NCI-H1436 (cell line): ENCODE measurements at regions not wholly inside any gene's neighbourhood (a gene's known extent, or its start where the extent isn't known, plus 50 kb on each side); places are given as distances from the start of the nearest gene placed in this dataset.
A peak's percentile ranks its signal among the peaks of the same experiment; 100 is the strongest.

Experiments
- DNase-seq: peaks from one replicate; lab custom pipeline; 2025; lab: John Stamatoyannopoulos, UW

GRCh38 chr11:116300232-116300631 is 472.6 kb downstream of the BUD13 start:
- DNase-seq, result no peak

- DNase-seq, result no peak
Measured at GRCh38 chr11:116294630-116295029, 478.2 kb downstream of the BUD13 start.

GRCh38 chr11:116287866-116288265 is 484.9 kb downstream of the BUD13 start:
- DNase-seq, result no peak

GRCh38 chr11:116285026-116285425 is 487.8 kb downstream of the BUD13 start:
- no peak for DNase-seq

GRCh38 chr11:116283300-116283699 is 489.5 kb downstream of the BUD13 start:
- DNase-seq, result no peak

GRCh38 chr11:116282481-116282880 is 490.3 kb downstream of the BUD13 start:
- no peak for DNase-seq

- DNase-seq, result no peak
Measured at GRCh38 chr11:116281173-116282160, 491.3 kb downstream of the BUD13 start.

- no peak for DNase-seq
Measured at GRCh38 chr11:116279511-116279910, 493.3 kb downstream of the BUD13 start.

GRCh38 chr11:116278076-116278475 is 494.7 kb downstream of the BUD13 start:
- no peak for DNase-seq

GRCh38 chr11:116276051-116277044 is 496.4 kb downstream of the BUD13 start:
- no peak for DNase-seq

- DNase-seq, result no peak
Measured at GRCh38 chr11:116275635-116276034, 497.2 kb downstream of the BUD13 start.

GRCh38 chr11:116274521-116274920 is 498.3 kb downstream of the BUD13 start:
- DNase-seq, result no peak

GRCh38 chr11:116272181-116272789 is 500.5 kb downstream of the BUD13 start:
- DNase-seq, result no peak

- DNase-seq, result no peak
Measured at GRCh38 chr11:116271479-116271878, 501.3 kb downstream of the BUD13 start.

- no peak for DNase-seq
Measured at GRCh38 chr11:116267146-116267545, 505.6 kb downstream of the BUD13 start.

- DNase-seq, result no peak
Measured at GRCh38 chr11:116263770-116264169, 509.0 kb downstream of the BUD13 start.

GRCh38 chr11:116263019-116263418 is 509.8 kb downstream of the BUD13 start:
- DNase-seq, result peak; percentile 55

GRCh38 chr11:116262370-116262769 is 510.4 kb downstream of the BUD13 start:
- no peak for DNase-seq

GRCh38 chr11:116261606-116262005 is 511.2 kb downstream of the BUD13 start:
- DNase-seq, result no peak

- no peak for DNase-seq
Measured at GRCh38 chr11:116258821-116259220, 514.0 kb downstream of the BUD13 start.

GRCh38 chr11:116257883-116258282 is 514.9 kb downstream of the BUD13 start:
- DNase-seq, result no peak

GRCh38 chr11:116257092-116257491 is 515.7 kb downstream of the BUD13 start:
- DNase-seq, result no peak
